ENCODE measurements at regions not wholly inside any gene's neighbourhood (a gene's known extent, or its start where the extent isn't known, plus 50 kb on each side); places are given as distances from the start of the nearest gene placed in this dataset.
"Not testable (repeated sequence)": the region's sequence is repeated elsewhere in the genome, so short reads cannot be mapped to it uniquely, and the experiment has no call there.

DNA sequence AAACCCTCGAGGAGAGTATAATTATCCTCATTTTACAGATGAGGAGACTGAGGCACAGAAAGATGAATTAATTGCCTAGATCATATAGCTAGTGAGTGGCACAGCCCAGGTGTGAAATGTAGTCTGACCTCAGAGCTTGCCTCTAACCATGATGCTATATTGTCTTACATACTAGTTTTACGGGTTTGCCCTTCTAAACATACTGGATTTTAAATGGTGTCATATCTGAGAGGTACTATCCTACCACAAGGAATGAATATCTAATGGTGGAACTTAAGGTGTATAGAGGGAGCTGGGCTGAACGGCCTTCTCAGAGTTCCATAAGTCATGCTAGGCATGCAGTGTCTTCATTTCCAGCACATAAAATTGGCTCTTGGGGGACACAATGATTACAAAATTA lies 77.9 kb upstream of the EDEM3 start:
- H3K9me3 Mint-ChIP-seq (ENCODE audit: unreplicated experiment) = no peaks in the 10 kb centered on the region
- BruUV-seq (replicated peaks) = no TSS peak
- H3K36me3 Mint-ChIP-seq (ENCODE audit: insufficient read depth, unreplicated experiment) = no peaks in the 10 kb centered on the region
- H3K27ac Mint-ChIP-seq (ENCODE audit: low read depth, unreplicated experiment) = no peak overlapping the region
- no peak overlapping the region for H3K4me3 Mint-ChIP-seq (ENCODE audit: unreplicated experiment)
- ChIA-PET CTCF (interaction anchor here (1.0 to 7.2 kb wide), 4 partner anchors 9 to 177 kb away, joined by 3 to 41 read pairs (median 7); no protein-coding TSS in a partner anchor), POLR2A (no interaction called here)
- TF ChIP-seq CTCF (IDR thresholded peaks at IDR 0.05; ENCODE audit: unreplicated experiment) = no peak
- peaks cover 86% of the 10 kb centered on the region for H3K27me3 Mint-ChIP-seq (ENCODE audit: insufficient read depth, unreplicated experiment)
- H3K4me1 Mint-ChIP-seq (ENCODE audit: insufficient read depth, unreplicated experiment) = peaks cover 9% of the 10 kb centered on the region
- intact Hi-C loops (cut with micrococcal nuclease) = no loop called here
- no peak for DNase-seq (ENCODE audit: unreplicated experiment)

DNA sequence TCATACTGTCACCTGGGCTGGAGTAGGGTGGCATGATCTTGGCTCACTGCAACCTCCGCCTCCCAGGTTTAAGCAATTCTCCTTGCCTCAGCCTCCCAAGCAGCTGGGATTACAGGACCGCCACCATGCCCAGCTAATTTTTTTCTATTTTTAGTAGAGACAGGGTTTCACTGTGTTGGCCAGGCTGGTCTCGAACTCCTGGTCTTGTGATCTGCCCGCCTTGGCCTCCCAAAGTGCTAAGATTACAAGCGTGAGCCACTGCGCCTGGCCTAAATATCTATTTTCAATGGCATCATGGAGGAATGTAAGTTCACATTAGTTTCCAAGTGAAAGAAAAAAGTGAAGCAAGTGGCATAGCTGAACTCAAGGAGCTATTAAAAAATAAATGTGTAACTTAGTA lies 74.8 kb upstream of the EDEM3 start:
- DNase-seq (ENCODE audit: unreplicated experiment); H3K9me3 Mint-ChIP-seq (ENCODE audit: unreplicated experiment); BruUV-seq (replicated peaks); intact Hi-C loops (cut with micrococcal nuclease); H3K36me3 Mint-ChIP-seq (ENCODE audit: insufficient read depth, unreplicated experiment); H3K27ac Mint-ChIP-seq (ENCODE audit: low read depth, unreplicated experiment); H3K4me3 Mint-ChIP-seq (ENCODE audit: unreplicated experiment): not testable (repeated sequence)
- peaks cover 80% of the 10 kb centered on the region for H3K27me3 Mint-ChIP-seq (ENCODE audit: insufficient read depth, unreplicated experiment)
- POLR2A ChIA-PET = interaction anchor here (1.3 to 2.1 kb wide), 4 partner anchors 8 to 17 kb away, joined by 4 to 7 read pairs (median 4); no protein-coding TSS in a partner anchor
- H3K4me1 Mint-ChIP-seq (ENCODE audit: insufficient read depth, unreplicated experiment) = peaks cover 10% of the 10 kb centered on the region
- CTCF ChIA-PET = interaction anchor here (0.6 to 7.2 kb wide), 7 partner anchors 11 to 472 kb away, joined by 3 to 41 read pairs (median 3); no protein-coding TSS in a partner anchor

- no TSS peak for BruUV-seq (replicated peaks)
- H3K4me1 Mint-ChIP-seq (ENCODE audit: insufficient read depth, unreplicated experiment) = peaks cover 10% of the 10 kb centered on the region
- H3K9me3 Mint-ChIP-seq (ENCODE audit: unreplicated experiment) = no peaks in the 10 kb centered on the region
- DNase-seq (ENCODE audit: unreplicated experiment) = no peak
- H3K4me3 Mint-ChIP-seq (ENCODE audit: unreplicated experiment) = no peak overlapping the region
- CTCF ChIA-PET = interaction anchor here (0.5 to 7.2 kb wide), 6 partner anchors 10 to 464 kb away, joined by 3 to 41 read pairs (median 4); no protein-coding TSS in a partner anchor
- H3K27me3 Mint-ChIP-seq (ENCODE audit: insufficient read depth, unreplicated experiment) = peaks cover 81% of the 10 kb centered on the region
- intact Hi-C loops (cut with micrococcal nuclease) = no loop called here
- POLR2A ChIA-PET = interaction anchor here (0.6 to 2.1 kb wide), 5 partner anchors 9 to 222 kb away, joined by 3 to 7 read pairs (median 4); no protein-coding TSS in a partner anchor
- H3K36me3 Mint-ChIP-seq (ENCODE audit: insufficient read depth, unreplicated experiment) = no peaks in the 10 kb centered on the region
- H3K27ac Mint-ChIP-seq (ENCODE audit: low read depth, unreplicated experiment) = no peak overlapping the region
- TF ChIP-seq CTCF (IDR thresholded peaks at IDR 0.05; ENCODE audit: unreplicated experiment) = no peak
Measured at GRCh38 chr1:184828369-184828717, 73.7 kb upstream of the EDEM3 start.

GRCh38 chr1:184827600-184828368 lies 73.1 kb upstream of the EDEM3 start:
- no peak overlapping the region for H3K4me3 Mint-ChIP-seq (ENCODE audit: unreplicated experiment)
- peaks cover 10% of the 10 kb centered on the region for H3K4me1 Mint-ChIP-seq (ENCODE audit: insufficient read depth, unreplicated experiment)
- H3K36me3 Mint-ChIP-seq (ENCODE audit: insufficient read depth, unreplicated experiment) = no peaks in the 10 kb centered on the region
- intact Hi-C loops (cut with micrococcal nuclease) = no loop called here
- H3K27me3 Mint-ChIP-seq (ENCODE audit: insufficient read depth, unreplicated experiment) = peaks cover 81% of the 10 kb centered on the region
- H3K9me3 Mint-ChIP-seq (ENCODE audit: unreplicated experiment) = no peaks in the 10 kb centered on the region
- no peak for TF ChIP-seq CTCF (IDR thresholded peaks at IDR 0.05; ENCODE audit: unreplicated experiment)
- no TSS peak for BruUV-seq (replicated peaks)
- ChIA-PET POLR2A (interaction anchor here (0.6 to 2.1 kb wide), 7 partner anchors 10 to 222 kb away, joined by 3 to 7 read pairs (median 3); no protein-coding TSS in a partner anchor), CTCF (interaction anchor here (0.5 to 7.2 kb wide), 8 partner anchors 9 to 464 kb away, joined by 3 to 41 read pairs (median 4); no protein-coding TSS in a partner anchor)
- H3K27ac Mint-ChIP-seq (ENCODE audit: low read depth, unreplicated experiment) = no peak overlapping the region
- DNase-seq (ENCODE audit: unreplicated experiment) = peak; percentile 75
